ENCODE measurements at regions not wholly inside any gene's neighbourhood (a gene's known extent, or its start where the extent isn't known, plus 50 kb on each side); places are given as distances from the start of the nearest gene placed in this dataset.
"Not testable (repeated sequence)": the region's sequence is repeated elsewhere in the genome, so short reads cannot be mapped to it uniquely, and the experiment has no call there.

GRCh38 chr13:31556376-31556775, 182.9 kb upstream of the RXFP2 start:
- POLR2A ChIA-PET (ENCODE audit: low non-redundant PET), result no interaction called here
- DNase-seq (ENCODE audit: low spot score), result no peak
- H3K27ac ChIP-seq, result no peak overlapping the region
- TF ChIP-seq, protein P1, sequence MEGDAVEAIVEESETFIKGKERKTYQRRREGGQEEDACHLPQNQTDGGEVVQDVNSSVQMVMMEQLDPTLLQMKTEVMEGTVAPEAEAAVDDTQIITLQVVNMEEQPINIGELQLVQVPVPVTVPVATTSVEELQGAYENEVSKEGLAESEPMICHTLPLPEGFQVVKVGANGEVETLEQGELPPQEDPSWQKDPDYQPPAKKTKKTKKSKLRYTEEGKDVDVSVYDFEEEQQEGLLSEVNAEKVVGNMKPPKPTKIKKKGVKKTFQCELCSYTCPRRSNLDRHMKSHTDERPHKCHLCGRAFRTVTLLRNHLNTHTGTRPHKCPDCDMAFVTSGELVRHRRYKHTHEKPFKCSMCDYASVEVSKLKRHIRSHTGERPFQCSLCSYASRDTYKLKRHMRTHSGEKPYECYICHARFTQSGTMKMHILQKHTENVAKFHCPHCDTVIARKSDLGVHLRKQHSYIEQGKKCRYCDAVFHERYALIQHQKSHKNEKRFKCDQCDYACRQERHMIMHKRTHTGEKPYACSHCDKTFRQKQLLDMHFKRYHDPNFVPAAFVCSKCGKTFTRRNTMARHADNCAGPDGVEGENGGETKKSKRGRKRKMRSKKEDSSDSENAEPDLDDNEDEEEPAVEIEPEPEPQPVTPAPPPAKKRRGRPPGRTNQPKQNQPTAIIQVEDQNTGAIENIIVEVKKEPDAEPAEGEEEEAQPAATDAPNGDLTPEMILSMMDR (conservative IDR thresholded peaks at IDR 0.05; ENCODE audit: low read depth), result no peak
- CTCF ChIA-PET, result no interaction called here

- H3K27ac ChIP-seq; POLR2A ChIA-PET (ENCODE audit: low non-redundant PET): not testable (repeated sequence)
- CTCF ChIA-PET, result interaction anchor here (0.6 to 0.7 kb wide), 2 partner anchors 9 to 101 kb away, joined by 3 to 4 read pairs; no protein-coding TSS in a partner anchor
Observed at GRCh38 chr13:31584221-31584620, 155.1 kb upstream of the RXFP2 start.

GRCh38 chr13:31587698-31588266, 151.5 kb upstream of the RXFP2 start:
- ChIA-PET POLR2A (ENCODE audit: low non-redundant PET) (no interaction called here), CTCF (no interaction called here)
- TF ChIP-seq, protein P1 (conservative IDR thresholded peaks at IDR 0.05; ENCODE audit: low read depth), result no peak
- no peak overlapping the region for H3K27ac ChIP-seq
- DNase-seq (ENCODE audit: low spot score), result no peak

More at GRCh38 chr13:31584221-31584620, 155.1 kb upstream of the RXFP2 start:
- DNase-seq (ENCODE audit: low spot score), result not testable (repeated sequence)

DNA sequence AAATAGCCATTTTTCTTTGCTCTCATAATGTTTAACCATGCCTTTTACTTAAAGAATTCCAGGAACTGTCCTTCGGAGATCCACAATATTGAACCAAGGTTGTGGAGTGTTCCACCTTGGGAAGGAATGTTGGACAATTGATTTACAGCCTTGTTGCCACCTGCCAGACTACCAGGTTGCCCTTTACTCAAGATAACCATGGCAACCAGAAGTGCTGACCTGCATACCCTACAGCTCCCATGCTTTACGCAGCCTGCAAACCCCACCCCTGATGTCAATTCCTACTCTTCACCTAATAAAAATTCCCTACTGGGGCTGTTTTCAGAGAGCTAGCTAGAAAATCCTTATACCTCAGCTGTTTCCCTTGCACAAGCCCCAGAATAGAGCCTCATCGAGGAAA, 151.0 kb upstream of the RXFP2 start:
- TF ChIP-seq, protein P1 (conservative IDR thresholded peaks at IDR 0.05; ENCODE audit: low read depth), result no peak
- DNase-seq (ENCODE audit: low spot score), result no peak
- POLR2A ChIA-PET (ENCODE audit: low non-redundant PET), result no interaction called here
- H3K27ac ChIP-seq, result no peak overlapping the region
- CTCF ChIA-PET, result no interaction called here

- DNase-seq (ENCODE audit: low spot score), result no peak
- CTCF ChIA-PET, result no interaction called here
- TF ChIP-seq, protein P1 (conservative IDR thresholded peaks at IDR 0.05; ENCODE audit: low read depth), result no peak
- H3K27ac ChIP-seq, result no peak overlapping the region
- POLR2A ChIA-PET (ENCODE audit: low non-redundant PET), result no interaction called here
Observed at GRCh38 chr13:31588893-31589292, 150.4 kb upstream of the RXFP2 start.

DNA sequence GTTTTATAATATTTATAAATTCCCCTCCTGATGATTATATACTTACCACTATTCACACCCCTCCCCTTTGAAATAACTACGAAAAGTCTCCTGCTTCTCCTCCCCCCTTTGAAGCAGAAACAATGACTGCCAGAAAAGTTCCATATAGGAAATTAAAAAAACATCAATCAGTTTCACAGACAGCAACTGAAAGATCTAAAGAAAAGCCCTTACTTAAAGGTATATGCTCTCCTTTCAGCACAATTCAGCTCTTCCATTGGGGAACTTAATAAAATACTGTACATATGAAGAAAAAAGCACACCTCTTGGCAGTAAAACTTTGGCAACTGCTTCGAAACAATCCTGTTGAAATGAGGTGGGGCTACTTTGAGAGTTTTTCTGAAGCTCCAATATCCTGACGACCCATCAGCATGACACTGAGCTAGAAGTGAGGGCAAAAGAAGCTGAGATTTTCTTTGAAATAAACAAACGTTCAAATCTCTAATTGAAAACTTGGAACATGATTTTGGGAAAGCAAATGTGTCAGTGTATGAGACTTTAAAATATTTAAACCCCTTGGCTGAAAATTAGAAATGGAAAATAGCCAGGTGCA, 147.6 kb upstream of the RXFP2 start:
- POLR2A ChIA-PET (ENCODE audit: low non-redundant PET), result no interaction called here
- TF ChIP-seq, protein P1 (conservative IDR thresholded peaks at IDR 0.05; ENCODE audit: low read depth), result no peak
- no peak for DNase-seq (ENCODE audit: low spot score)
- H3K27ac ChIP-seq, result no peak overlapping the region
- CTCF ChIA-PET, result no interaction called here

- no peak for DNase-seq (ENCODE audit: low spot score)
- ChIA-PET POLR2A (ENCODE audit: low non-redundant PET) (no interaction called here), CTCF (no interaction called here)
- TF ChIP-seq, protein P1 (conservative IDR thresholded peaks at IDR 0.05; ENCODE audit: low read depth), result no peak
- H3K27ac ChIP-seq, result no peak overlapping the region
Observed at GRCh38 chr13:31594056-31594455, 145.3 kb upstream of the RXFP2 start.

Measured in RWPE1 (cell line).